ENCODE measurements at regions not wholly inside any gene's neighbourhood (a gene's known extent, or its start where the extent isn't known, plus 50 kb on each side); places are given as distances from the start of the nearest gene placed in this dataset.
"Not testable (repeated sequence)": the region's sequence is repeated elsewhere in the genome, so short reads cannot be mapped to it uniquely, and the experiment has no call there.

- BruUV-seq (replicated peaks) = no TSS peak
- POLR2A ChIA-PET = no interaction called here
- TF ChIP-seq CTCF (IDR thresholded peaks at IDR 0.05; ENCODE audit: insufficient read depth in 1 of 2, low read depth in 1 of 2, low read length in 1 of 2, severe bottlenecking in 1 of 2, unreplicated experiment in 1 of 2) = no peak
- Histone ChIP-seq H3K27me3 (replicated peaks; ENCODE audit: control insufficient read depth, insufficient read depth, low read length) (no peaks in the 10 kb centered on the region), H3K36me3 (ENCODE audit: control insufficient read depth, insufficient read depth, low read length) (no peaks in the 10 kb centered on the region), H3K4me1 (peaks cover 29% of the 10 kb centered on the region), H3K9me3 (no peaks in the 10 kb centered on the region), H3K4me3 (ENCODE audit: low read depth, low read length) (peak overlapping the region; percentile 41)
- Mint-ChIP-seq H3K27ac (ENCODE audit: unreplicated experiment) (peak overlapping the region; percentile 42), H3K36me3 (ENCODE audit: insufficient read depth, unreplicated experiment) (no peaks in the 10 kb centered on the region), H3K4me3 (ENCODE audit: unreplicated experiment) (peak overlapping the region; percentile 78), H3K4me1 (ENCODE audit: low read depth, unreplicated experiment) (peaks cover 7% of the 10 kb centered on the region), H3K9me3 (ENCODE audit: unreplicated experiment) (no peaks in the 10 kb centered on the region), H3K27me3 (ENCODE audit: insufficient read depth, unreplicated experiment) (no peaks in the 10 kb centered on the region)
- DNase-seq = peak; percentile 83 to 87
- CTCF ChIA-PET = interaction anchor here (1.3 kb wide), 1 partner anchor 227 kb away, joined by 4 read pairs; no protein-coding TSS in a partner anchor
- intact Hi-C loops (cut with micrococcal nuclease; ENCODE audit: unreplicated experiment) = loop anchor here (5.0 to 10.0 kb wide), 2 partner anchors 37 to 114 kb away; no protein-coding TSS in a partner anchor
Measured at GRCh38 chr6:100228834-100229441, 234.9 kb upstream of the MCHR2 start.

- POLR2A ChIA-PET = no interaction called here
- Histone ChIP-seq H3K36me3 (ENCODE audit: control insufficient read depth, insufficient read depth, low read length) (no peaks in the 10 kb centered on the region), H3K9me3 (no peaks in the 10 kb centered on the region), H3K4me3 (ENCODE audit: low read depth, low read length) (peak overlapping the region; percentile 41), H3K4me1 (peaks cover 26% of the 10 kb centered on the region), H3K27me3 (replicated peaks; ENCODE audit: control insufficient read depth, insufficient read depth, low read length) (no peaks in the 10 kb centered on the region)
- no peak for DNase-seq
- intact Hi-C loops (cut with micrococcal nuclease; ENCODE audit: unreplicated experiment) = loop anchor here (5.0 to 10.0 kb wide), 2 partner anchors 36 to 114 kb away; no protein-coding TSS in a partner anchor
- Mint-ChIP-seq H3K4me3 (ENCODE audit: unreplicated experiment) (peak overlapping the region; percentile 78), H3K36me3 (ENCODE audit: insufficient read depth, unreplicated experiment) (no peaks in the 10 kb centered on the region), H3K9me3 (ENCODE audit: unreplicated experiment) (no peaks in the 10 kb centered on the region), H3K27ac (ENCODE audit: unreplicated experiment) (no peak overlapping the region), H3K27me3 (ENCODE audit: insufficient read depth, unreplicated experiment) (no peaks in the 10 kb centered on the region), H3K4me1 (ENCODE audit: low read depth, unreplicated experiment) (peaks cover 7% of the 10 kb centered on the region)
- BruUV-seq (replicated peaks) = no TSS peak
- CTCF ChIA-PET = no interaction called here
- no peak for TF ChIP-seq CTCF (IDR thresholded peaks at IDR 0.05; ENCODE audit: insufficient read depth in 1 of 2, low read depth in 1 of 2, low read length in 1 of 2, severe bottlenecking in 1 of 2, unreplicated experiment in 1 of 2)
Measured at GRCh38 chr6:100228437-100228833, 234.4 kb upstream of the MCHR2 start.

GRCh38 chr6:100226811-100227210, 232.8 kb upstream of the MCHR2 start:
- H3K4me3 ChIP-seq (ENCODE audit: low read depth, low read length) = no peak overlapping the region
- no peaks in the 10 kb centered on the region for H3K9me3 ChIP-seq
- Mint-ChIP-seq H3K4me1 (ENCODE audit: low read depth, unreplicated experiment) (peaks cover 7% of the 10 kb centered on the region), H3K27ac (ENCODE audit: unreplicated experiment) (no peak overlapping the region), H3K9me3 (ENCODE audit: unreplicated experiment) (no peaks in the 10 kb centered on the region), H3K36me3 (ENCODE audit: insufficient read depth, unreplicated experiment) (no peaks in the 10 kb centered on the region), H3K4me3 (ENCODE audit: unreplicated experiment) (no peak overlapping the region), H3K27me3 (ENCODE audit: insufficient read depth, unreplicated experiment) (peaks cover 3% of the 10 kb centered on the region)
- BruUV-seq (replicated peaks) = no TSS peak
- TF ChIP-seq CTCF (IDR thresholded peaks at IDR 0.05; ENCODE audit: insufficient read depth in 1 of 2, low read depth in 1 of 2, low read length in 1 of 2, severe bottlenecking in 1 of 2, unreplicated experiment in 1 of 2) = no peak
- DNase-seq = no peak
- intact Hi-C loops (cut with micrococcal nuclease; ENCODE audit: unreplicated experiment) = loop anchor here (5.0 to 10.0 kb wide), 2 partner anchors 35 to 112 kb away; no protein-coding TSS in a partner anchor
- ChIA-PET CTCF (no interaction called here), POLR2A (no interaction called here)
- peaks cover 17% of the 10 kb centered on the region for H3K4me1 ChIP-seq
- H3K36me3 ChIP-seq (ENCODE audit: control insufficient read depth, insufficient read depth, low read length) = no peaks in the 10 kb centered on the region
- H3K27me3 ChIP-seq (replicated peaks; ENCODE audit: control insufficient read depth, insufficient read depth, low read length) = no peaks in the 10 kb centered on the region

- H3K36me3 Mint-ChIP-seq (ENCODE audit: insufficient read depth, unreplicated experiment); H3K9me3 Mint-ChIP-seq (ENCODE audit: unreplicated experiment); H3K4me1 Mint-ChIP-seq (ENCODE audit: low read depth, unreplicated experiment); CTCF ChIA-PET; H3K4me1 ChIP-seq; H3K4me3 Mint-ChIP-seq (ENCODE audit: unreplicated experiment); H3K27ac Mint-ChIP-seq (ENCODE audit: unreplicated experiment); H3K36me3 ChIP-seq (ENCODE audit: control insufficient read depth, insufficient read depth, low read length); BruUV-seq (replicated peaks); POLR2A ChIA-PET; H3K27me3 ChIP-seq (replicated peaks; ENCODE audit: control insufficient read depth, insufficient read depth, low read length); H3K4me3 ChIP-seq (ENCODE audit: low read depth, low read length); DNase-seq; H3K27me3 Mint-ChIP-seq (ENCODE audit: insufficient read depth, unreplicated experiment); H3K9me3 ChIP-seq: not testable (repeated sequence)
- intact Hi-C loops (cut with micrococcal nuclease; ENCODE audit: unreplicated experiment) = loop anchor here (10.0 kb wide), 1 partner anchor 109 kb away; no protein-coding TSS in a partner anchor
Measured at GRCh38 chr6:100223952-100224351, 229.9 kb upstream of the MCHR2 start.
